CD14-positive monocyte (primary cell): ENCODE measurements at regions not wholly inside any gene's neighbourhood (a gene's known extent, or its start where the extent isn't known, plus 50 kb on each side); places are given as distances from the start of the nearest gene placed in this dataset.
A peak's percentile ranks its signal among the peaks of the same experiment; 100 is the strongest.

Source experiments
- DNase-seq, 3 donors: peaks; one replicate each; pipeline ENCODE4 v3.0.0-alpha.2; 2011 to 2022
- H2AFZ ChIP-seq: 2 replicates; pipeline ENCODE4 v1.6.0; 2012; ENCODE audit warnings: mild to moderate bottlenecking, low read depth, low read length, inconsistent platforms; ENCODE audit not compliant: insufficient read depth, poor library complexity, severe bottlenecking
- H3K27ac ChIP-seq, 2 donors: 1 replicate in 1 of 2; 2 replicates in 1 of 2; pipeline ENCODE4 v1.5.1; 2012 to 2013; ENCODE audit warnings: low read length in 2 of 2, control low read depth in 1 of 2, inconsistent platforms in 1 of 2, low read depth in 1 of 2, mild to moderate bottlenecking in 1 of 2
- H3K27me3 ChIP-seq, 2 donors: one replicate each; pipeline versions ENCODE4 v1.6.0 to v1.6.1; 2011 to 2013; ENCODE audit warnings: low read length in 2 of 2; ENCODE audit not compliant: control insufficient read depth in 2 of 2, insufficient read depth in 2 of 2
- H3K36me3 ChIP-seq, 2 donors: replicated peaks in 1 of 2; 1 replicate in 1 of 2; 2 replicates in 1 of 2; pipeline versions ENCODE4 v1.5.1 to v1.6.1; 2012 to 2013; ENCODE audit warnings: low read length in 2 of 2, control low read depth in 1 of 2, inconsistent platforms in 1 of 2, mild to moderate bottlenecking in 1 of 2; ENCODE audit not compliant: insufficient read depth in 2 of 2, control insufficient read depth in 1 of 2
- H3K4me1 ChIP-seq, 2 donors: 1 replicate in 1 of 2; 2 replicates in 1 of 2; pipeline versions ENCODE4 v1.5.1 to v1.6.1; 2012 to 2013; ENCODE audit warnings: low read length in 2 of 2, control low read depth in 1 of 2, inconsistent platforms in 1 of 2, mild to moderate bottlenecking in 1 of 2, moderate library complexity in 1 of 2; ENCODE audit not compliant: insufficient read depth in 2 of 2, control insufficient read depth in 1 of 2
- H3K4me2 ChIP-seq: replicated peaks from 2 replicates; pipeline ENCODE3; 2012; ENCODE audit warnings: low read length, moderate library complexity, mild to moderate bottlenecking; ENCODE audit not compliant: poor library complexity, severe bottlenecking; ENCODE audit errors: extremely low read depth
- H3K4me3 ChIP-seq, 3 experiments: fragments of 200-600 bp in 1 of 3; sonication (generic) in 1 of 3; replicated peaks in 1 of 3; 1 replicate in 2 of 3; 2 replicates in 1 of 3; pipeline ENCODE4 v1.5.1; 2011 to 2013; ENCODE audit warnings: low read length in 3 of 3, mild to moderate bottlenecking in 3 of 3, control low read depth in 2 of 3, low read depth in 2 of 3, inconsistent platforms in 1 of 3, moderate library complexity in 1 of 3
- H3K79me2 ChIP-seq: 2 replicates; pipeline ENCODE4 v1.6.0; 2012; ENCODE audit warnings: mild to moderate bottlenecking, control low read depth, inconsistent platforms, low read length, moderate library complexity; ENCODE audit not compliant: insufficient read depth
- H3K9ac ChIP-seq: 2 replicates; pipeline ENCODE4 v1.6.0; 2017; ENCODE audit warnings: low read length, mild to moderate bottlenecking; ENCODE audit not compliant: insufficient read depth, poor library complexity, severe bottlenecking
- H3K9me3 ChIP-seq, 2 donors: replicated peaks in 1 of 2; 1 replicate in 1 of 2; 2 replicates in 1 of 2; pipeline versions ENCODE4 v1.5.1 to v1.6.1; 2012 to 2013; ENCODE audit warnings: low read length in 2 of 2, control low read depth in 1 of 2; ENCODE audit not compliant: control insufficient read depth in 1 of 2, insufficient read depth in 1 of 2
- H4K20me1 ChIP-seq: 2 replicates; pipeline ENCODE4 v1.6.0; 2012; ENCODE audit warnings: mild to moderate bottlenecking, low read length, control low read depth, moderate library complexity; ENCODE audit not compliant: insufficient read depth
- H3K27ac Mint-ChIP-seq, 7 donors: one replicate each; pipeline ENCODE4 v1.8.0; 2020; ENCODE audit warnings: mild to moderate bottlenecking in 7 of 7, mixed read lengths in 7 of 7, moderate library complexity in 6 of 7, inconsistent platforms in 2 of 7
- H3K27me3 Mint-ChIP-seq, 3 donors: one replicate each; pipeline ENCODE4 v1.8.0; 2021 to 2022; ENCODE audit warnings: low read depth in 3 of 3, mild to moderate bottlenecking in 3 of 3, mixed read lengths in 3 of 3, moderate library complexity in 3 of 3, inconsistent platforms in 1 of 3
- H3K36me3 Mint-ChIP-seq, 2 donors: one replicate each; pipeline ENCODE4 v1.8.0; 2020; ENCODE audit warnings: mixed read lengths in 2 of 2, inconsistent platforms in 1 of 2, mild to moderate bottlenecking in 1 of 2
- H3K4me1 Mint-ChIP-seq: one replicate; pipeline ENCODE4 v1.8.0; 2020; ENCODE audit warnings: mild to moderate bottlenecking, mixed read lengths
- H3K4me3 Mint-ChIP-seq, 2 donors: one replicate each; pipeline ENCODE4 v1.8.0; 2020; ENCODE audit warnings: mild to moderate bottlenecking in 2 of 2, mixed read lengths in 2 of 2, moderate library complexity in 1 of 2
- H3K9me3 Mint-ChIP-seq, 7 donors: one replicate each; pipeline ENCODE4 v1.8.0; 2020 to 2022; ENCODE audit warnings: mixed read lengths in 7 of 7, mild to moderate bottlenecking in 6 of 7, moderate library complexity in 6 of 7, inconsistent platforms in 2 of 7
- WGBS: methylation state at CpG from one replicate; pipeline ENCODE4 v1.1.5; 2013; ENCODE audit warnings: missing lambda C conversion rate; ENCODE audit not compliant: insufficient coverage; 5-methylcytosine and 5-hydroxymethylcytosine counted together
- intact Hi-C, 2 donors: fragments of 100-400 bp; cut with micrococcal nuclease; formaldehyde crosslinking; loops; one replicate each; pipeline versions ENCODE4 v1.15.0 to v1.15.1; 2023
- TF ChIP-seq, protein P1 (sequence below): fragments of 200-600 bp; IDR thresholded peaks from one replicate; pipeline ENCODE4 v1.8.0; 2022; ENCODE audit warnings: antibody characterized with exemption, mild to moderate bottlenecking

DNA sequence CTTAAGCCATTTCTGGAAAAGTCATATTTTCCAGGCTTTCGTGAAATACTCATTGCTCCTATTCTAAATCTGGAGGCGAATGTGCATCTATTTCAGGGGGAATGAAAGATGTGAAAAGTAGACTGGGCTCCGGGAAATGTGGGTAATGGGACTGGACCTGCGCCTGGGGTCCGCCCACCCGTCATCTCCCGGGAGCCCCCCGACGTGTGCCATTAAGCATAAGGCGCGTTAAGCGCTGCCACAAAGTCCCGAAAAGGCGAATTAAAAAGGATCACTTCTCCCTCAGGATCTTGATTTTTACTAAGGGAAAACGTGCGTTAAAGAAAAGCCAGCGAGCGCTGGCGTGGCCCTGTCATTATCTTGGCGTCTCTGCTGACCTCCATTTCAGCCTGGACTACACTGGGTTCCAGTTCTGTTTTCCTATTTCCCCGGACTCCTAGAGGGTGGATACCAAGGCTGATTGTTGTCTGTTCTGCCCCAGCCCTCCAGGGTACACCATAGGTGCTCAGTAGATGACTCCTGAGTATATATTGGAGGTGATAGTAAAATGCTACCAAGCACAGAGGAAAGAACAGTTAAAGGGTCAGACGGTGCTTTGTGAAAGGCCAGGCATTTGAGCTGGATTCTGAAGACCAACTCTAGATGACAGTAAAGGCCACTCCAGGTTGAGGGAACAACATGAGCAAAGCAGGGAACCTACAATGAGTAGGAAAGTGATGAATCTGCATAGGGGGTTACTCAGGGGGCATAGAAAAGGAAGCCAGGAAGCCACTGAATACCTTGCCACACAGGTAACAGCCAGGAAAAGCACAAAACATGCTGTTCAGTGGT, 89.2 kb upstream of the ARID1B start:
- Histone ChIP-seq H3K4me3 (peak overlapping the region; percentile 67 to 86 (median 68)), H3K79me2 (no peaks in the 10 kb centered on the region), H3K36me3 (no peaks in the 10 kb centered on the region), H2AFZ (peak overlapping the region; percentile 96), H3K27me3 (no peaks in the 10 kb centered on the region), H3K9ac (peak overlapping the region; percentile 51), H3K27ac (peak overlapping the region; percentile 13 to 19), H3K9me3 (no peaks in the 10 kb centered on the region), H3K4me2 (peak overlapping the region; percentile 97), H4K20me1 (no peaks in the 10 kb centered on the region), H3K4me1 (peaks cover 27 to 35% of the 10 kb centered on the region in 2 donors)
- 20% methylated on average over 16 of the region's 22 CpGs for WGBS
- peaks cover 32% of the 10 kb centered on the region for H3K4me1 Mint-ChIP-seq
- peak overlapping the region in 4 of 7 donors; percentile 20 to 42 (median 30) for H3K27ac Mint-ChIP-seq
- no peaks in the 10 kb centered on the region for H3K36me3 Mint-ChIP-seq
- TF ChIP-seq, protein P1, sequence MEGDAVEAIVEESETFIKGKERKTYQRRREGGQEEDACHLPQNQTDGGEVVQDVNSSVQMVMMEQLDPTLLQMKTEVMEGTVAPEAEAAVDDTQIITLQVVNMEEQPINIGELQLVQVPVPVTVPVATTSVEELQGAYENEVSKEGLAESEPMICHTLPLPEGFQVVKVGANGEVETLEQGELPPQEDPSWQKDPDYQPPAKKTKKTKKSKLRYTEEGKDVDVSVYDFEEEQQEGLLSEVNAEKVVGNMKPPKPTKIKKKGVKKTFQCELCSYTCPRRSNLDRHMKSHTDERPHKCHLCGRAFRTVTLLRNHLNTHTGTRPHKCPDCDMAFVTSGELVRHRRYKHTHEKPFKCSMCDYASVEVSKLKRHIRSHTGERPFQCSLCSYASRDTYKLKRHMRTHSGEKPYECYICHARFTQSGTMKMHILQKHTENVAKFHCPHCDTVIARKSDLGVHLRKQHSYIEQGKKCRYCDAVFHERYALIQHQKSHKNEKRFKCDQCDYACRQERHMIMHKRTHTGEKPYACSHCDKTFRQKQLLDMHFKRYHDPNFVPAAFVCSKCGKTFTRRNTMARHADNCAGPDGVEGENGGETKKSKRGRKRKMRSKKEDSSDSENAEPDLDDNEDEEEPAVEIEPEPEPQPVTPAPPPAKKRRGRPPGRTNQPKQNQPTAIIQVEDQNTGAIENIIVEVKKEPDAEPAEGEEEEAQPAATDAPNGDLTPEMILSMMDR, result no peak
- H3K9me3 Mint-ChIP-seq, result peaks cover 0 to 3% (median 0%) of the 10 kb centered on the region in 7 donors
- peak overlapping the region; percentile 80 to 87 for H3K4me3 Mint-ChIP-seq
- peaks cover 2 to 6% (median 6%) of the 10 kb centered on the region in 3 donors for H3K27me3 Mint-ChIP-seq
- DNase-seq, result no peak
- intact Hi-C loops, result loop anchor here (1.0 to 5.0 kb wide), 4 partner anchors 89 to 1361 kb away; partner anchors contain the start of gene ARID1B (in 2 of the 2)

DNA sequence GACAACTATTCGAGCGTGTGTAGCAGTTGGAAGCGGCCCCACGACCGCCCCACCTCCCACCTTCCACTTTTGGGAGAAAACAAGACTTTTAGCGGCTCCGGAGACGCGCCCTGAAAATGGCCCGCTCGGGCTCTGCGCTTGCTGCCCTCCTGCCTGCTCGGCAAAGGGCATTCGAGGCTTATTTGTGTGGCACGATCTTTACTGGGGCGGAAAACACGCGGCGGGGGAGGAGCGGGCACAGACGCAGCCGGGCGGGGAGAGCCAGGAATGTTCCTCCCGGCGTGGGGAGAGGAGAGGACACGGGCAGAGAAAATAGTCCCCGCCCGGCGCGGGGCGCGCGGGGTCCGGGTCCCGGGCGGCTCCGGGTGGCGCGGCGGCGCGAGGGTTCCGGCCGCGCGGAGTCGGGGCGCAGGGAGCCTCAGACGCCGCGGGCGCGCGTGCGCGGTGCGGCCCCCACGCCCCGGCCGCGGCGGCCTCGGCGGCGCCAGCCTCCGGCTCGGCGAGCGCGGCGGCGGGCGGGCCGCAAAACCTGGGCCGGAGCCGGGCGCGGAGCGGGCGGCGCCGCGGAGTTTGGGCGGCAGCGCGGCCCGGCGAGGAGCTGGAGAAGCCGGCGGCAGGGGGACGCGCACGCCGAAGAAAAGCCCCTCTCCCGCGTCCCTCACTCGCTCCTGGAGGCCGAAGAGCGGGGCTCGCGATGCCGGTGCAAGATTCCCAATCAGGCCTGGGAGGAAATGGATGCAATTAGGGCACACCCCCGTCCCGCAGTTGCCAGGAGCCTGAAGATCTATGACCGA, 90.0 kb upstream of the ARID1B start:
- WGBS, result under 1% methylated on average over 104 of the region's 105 CpGs
- intact Hi-C loops, result loop anchor here (1.0 to 5.0 kb wide), 4 partner anchors 90 to 1360 kb away; partner anchors contain the start of gene ARID1B (in 2 of the 2)

More for the DNA sequence above, 90.0 kb upstream of the ARID1B start:
- no peaks in the 10 kb centered on the region for H3K36me3 ChIP-seq
- no peaks in the 10 kb centered on the region for H4K20me1 ChIP-seq
- Mint-ChIP-seq H3K36me3 (no peaks in the 10 kb centered on the region), H3K4me1 (peaks cover 32% of the 10 kb centered on the region), H3K27me3 (peaks cover 2 to 7% (median 6%) of the 10 kb centered on the region in 3 donors), H3K27ac (peak overlapping the region; percentile 85 to 96 (median 94)), H3K9me3 (peaks cover 0 to 3% (median 0%) of the 10 kb centered on the region in 7 donors), H3K4me3 (peak overlapping the region; percentile 94 to 96)
- DNase-seq, result peak; percentile 61 to 79 (median 73)
- H3K4me2 ChIP-seq, result peak overlapping the region; percentile 97
- peak overlapping the region; percentile 77 for H3K9ac ChIP-seq
- no peaks in the 10 kb centered on the region for H3K9me3 ChIP-seq
- H3K27me3 ChIP-seq, result no peaks in the 10 kb centered on the region
- peaks cover 27 to 35% of the 10 kb centered on the region in 2 donors for H3K4me1 ChIP-seq
- H2AFZ ChIP-seq, result peak overlapping the region; percentile 96
- H3K79me2 ChIP-seq, result no peaks in the 10 kb centered on the region
- TF ChIP-seq, protein P1, result no peak
- H3K27ac ChIP-seq, result peak overlapping the region; percentile 88 to 89
- peak overlapping the region; percentile 68 to 86 (median 85) for H3K4me3 ChIP-seq
